Putamen (tissue), 1 donor: ENCODE measurements at regions not wholly inside any gene's neighbourhood (a gene's known extent, or its start where the extent isn't known, plus 50 kb on each side); places are given as distances from the start of the nearest gene placed in this dataset.
"Not testable (repeated sequence)": the region's sequence is repeated elsewhere in the genome, so short reads cannot be mapped to it uniquely, and the experiment has no call there.

Source experiments
- DNase-seq: peaks from one replicate; pipeline ENCODE4 v3.0.0-alpha.2; 2016; ENCODE audit warnings: low spot score

DNA sequence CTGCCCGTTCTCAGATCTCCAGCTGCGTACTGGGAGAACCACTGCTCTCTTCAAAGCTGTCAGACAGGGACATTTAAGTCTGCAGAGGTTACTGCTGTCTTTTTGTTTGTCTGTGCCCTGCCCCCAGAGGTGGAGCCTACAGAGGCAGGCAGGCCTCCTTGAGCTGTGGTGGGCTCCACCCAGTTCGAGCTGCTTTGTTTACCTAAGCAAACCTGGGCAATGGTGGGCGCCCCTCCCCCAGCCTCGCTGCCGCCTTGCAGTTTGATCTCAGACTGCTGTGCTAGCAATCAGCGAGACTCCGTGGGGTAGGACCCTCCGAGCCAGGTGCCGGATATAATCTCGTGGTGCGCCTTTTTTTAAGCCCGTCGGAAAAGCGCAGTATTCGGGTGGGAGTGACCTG is 66.2 kb upstream of the GPR141 start:
- not testable (repeated sequence) for DNase-seq

- no peak for DNase-seq
Observed at GRCh38 chr7:37633048-37633447, 50.5 kb upstream of the GPR141 start.
